ENCODE measurements at regions not wholly inside any gene's neighbourhood (a gene's known extent, or its start where the extent isn't known, plus 50 kb on each side); places are given as distances from the start of the nearest gene placed in this dataset.
"Not testable (repeated sequence)": the region's sequence is repeated elsewhere in the genome, so short reads cannot be mapped to it uniquely, and the experiment has no call there.

DNA sequence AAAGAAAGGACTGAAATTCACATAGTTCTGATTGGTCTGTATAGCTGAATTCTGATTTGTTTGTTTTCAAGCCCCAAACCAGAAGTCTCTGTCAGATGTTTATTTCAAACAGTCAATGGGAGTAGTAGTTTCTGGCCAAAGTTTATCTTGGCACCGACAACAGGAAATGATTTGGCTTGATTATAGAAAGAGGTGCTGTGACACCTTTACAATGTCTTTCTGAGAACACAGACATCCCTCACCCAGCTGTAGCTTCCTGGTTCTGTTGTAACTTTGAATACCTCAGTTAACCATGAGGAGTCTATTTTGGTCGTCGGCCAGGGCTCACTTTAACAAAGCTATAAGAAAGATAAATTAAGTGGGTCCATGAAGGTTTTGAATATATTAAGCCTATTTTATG, 545.0 kb upstream of the ZNF804A start:
- no peaks in the 10 kb centered on the region for H3K9me3 ChIP-seq (ENCODE audit: low read length)
- H2AFZ ChIP-seq (ENCODE audit: low read depth, low read length) = no peak overlapping the region
- no peak overlapping the region for H3K4me3 ChIP-seq (ENCODE audit: low read length)
- H3K27me3 ChIP-seq (ENCODE audit: insufficient read depth, low read depth, low read length) = no peaks in the 10 kb centered on the region
- H4K20me1 ChIP-seq (ENCODE audit: insufficient read depth) = no peaks in the 10 kb centered on the region
- H3K27ac ChIP-seq (ENCODE audit: low read length) = no peak overlapping the region
- H3K9ac ChIP-seq (ENCODE audit: low read length) = no peak overlapping the region
- no peaks in the 10 kb centered on the region for H3F3A ChIP-seq (ENCODE audit: insufficient read depth, low read length, poor library complexity, severe bottlenecking)
- no peaks in the 10 kb centered on the region for H3K79me2 ChIP-seq (replicated peaks; ENCODE audit: insufficient read depth, low read length)
- H3K36me3 ChIP-seq (ENCODE audit: insufficient read depth, low read length) = no peaks in the 10 kb centered on the region
- H3K9me2 ChIP-seq (ENCODE audit: insufficient read depth, low read length) = no peaks in the 10 kb centered on the region
- TF ChIP-seq MXI1 (conservative IDR thresholded peaks at IDR 0.05; ENCODE audit: poor library complexity, severe bottlenecking) (no peak), CTCF (IDR thresholded peaks at IDR 0.05; ENCODE audit: poor library complexity, severe bottlenecking) (no peak), POLR2AphosphoS5 (IDR thresholded peaks at IDR 0.05) (no peak), TAF1 (IDR thresholded peaks at IDR 0.05; ENCODE audit: low read depth) (no peak), EZH2 (IDR thresholded peaks at IDR 0.05; ENCODE audit: borderline replicate concordance, insufficient read depth, low read length, poor library complexity, severe bottlenecking) (no peak), EP300 (conservative IDR thresholded peaks at IDR 0.05; ENCODE audit: poor library complexity, severe bottlenecking) (no peak), REST (IDR thresholded peaks at IDR 0.05; ENCODE audit: borderline replicate concordance) (no peak), SMC3 (conservative IDR thresholded peaks at IDR 0.05; ENCODE audit: poor library complexity) (no peak), RAD21 (conservative IDR thresholded peaks at IDR 0.05) (no peak)
- no peak overlapping the region for H3K4me2 ChIP-seq (ENCODE audit: low read length)

DNA sequence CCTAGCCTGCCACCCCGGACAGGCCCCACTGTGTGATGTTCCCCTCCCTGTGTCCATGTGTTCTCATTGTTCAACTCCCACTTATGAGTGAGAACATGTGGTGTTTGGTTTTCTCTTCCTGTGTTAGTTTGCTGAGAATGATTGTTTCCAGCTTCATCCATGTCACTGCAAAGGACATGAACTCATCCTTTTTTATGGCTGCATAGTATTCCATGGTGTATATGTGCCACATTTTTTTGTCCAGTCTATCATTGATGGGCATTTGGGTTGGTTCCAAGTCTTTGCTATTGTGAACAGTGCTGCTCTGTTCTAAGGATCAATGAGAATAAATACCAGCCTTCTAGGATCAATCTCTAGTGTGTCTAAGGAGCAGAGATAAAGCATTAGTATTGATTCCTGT, 543.9 kb upstream of the ZNF804A start:
- H2AFZ ChIP-seq (ENCODE audit: low read depth, low read length); H3F3A ChIP-seq (ENCODE audit: insufficient read depth, low read length, poor library complexity, severe bottlenecking); H3K9me2 ChIP-seq (ENCODE audit: insufficient read depth, low read length); H3K27ac ChIP-seq (ENCODE audit: low read length); H3K4me2 ChIP-seq (ENCODE audit: low read length); H3K27me3 ChIP-seq (ENCODE audit: insufficient read depth, low read depth, low read length); H3K9me3 ChIP-seq (ENCODE audit: low read length); H3K9ac ChIP-seq (ENCODE audit: low read length); H3K36me3 ChIP-seq (ENCODE audit: insufficient read depth, low read length); H4K20me1 ChIP-seq (ENCODE audit: insufficient read depth); H3K4me3 ChIP-seq (ENCODE audit: low read length); H3K79me2 ChIP-seq (replicated peaks; ENCODE audit: insufficient read depth, low read length): not testable (repeated sequence)

GRCh38 chr2:184057910-184058309, 540.4 kb upstream of the ZNF804A start:
- no peak overlapping the region for H3K4me2 ChIP-seq (ENCODE audit: low read length)
- no peak for TF ChIP-seq SMC3 (conservative IDR thresholded peaks at IDR 0.05; ENCODE audit: poor library complexity)
- TF ChIP-seq EP300 (conservative IDR thresholded peaks at IDR 0.05; ENCODE audit: poor library complexity, severe bottlenecking) = no peak
- no peak for TF ChIP-seq CTCF (IDR thresholded peaks at IDR 0.05; ENCODE audit: poor library complexity, severe bottlenecking)
- TF ChIP-seq TAF1 (IDR thresholded peaks at IDR 0.05; ENCODE audit: low read depth) = no peak
- TF ChIP-seq EZH2 (IDR thresholded peaks at IDR 0.05; ENCODE audit: borderline replicate concordance, insufficient read depth, low read length, poor library complexity, severe bottlenecking) = no peak
- no peak for TF ChIP-seq POLR2AphosphoS5 (IDR thresholded peaks at IDR 0.05)
- no peak for TF ChIP-seq MXI1 (conservative IDR thresholded peaks at IDR 0.05; ENCODE audit: poor library complexity, severe bottlenecking)
- no peak for TF ChIP-seq RAD21 (conservative IDR thresholded peaks at IDR 0.05)
- no peak for TF ChIP-seq REST (IDR thresholded peaks at IDR 0.05; ENCODE audit: borderline replicate concordance)

More at GRCh38 chr2:184057910-184058309, 540.4 kb upstream of the ZNF804A start:
- Histone ChIP-seq H3F3A (ENCODE audit: insufficient read depth, low read length, poor library complexity, severe bottlenecking) (no peaks in the 10 kb centered on the region), H3K36me3 (ENCODE audit: insufficient read depth, low read length) (no peaks in the 10 kb centered on the region), H3K79me2 (replicated peaks; ENCODE audit: insufficient read depth, low read length) (no peaks in the 10 kb centered on the region), H3K4me3 (ENCODE audit: low read length) (no peak overlapping the region), H4K20me1 (ENCODE audit: insufficient read depth) (no peaks in the 10 kb centered on the region), H3K9me3 (ENCODE audit: low read length) (no peaks in the 10 kb centered on the region), H3K27me3 (ENCODE audit: insufficient read depth, low read depth, low read length) (no peaks in the 10 kb centered on the region), H3K9ac (ENCODE audit: low read length) (no peak overlapping the region), H3K27ac (ENCODE audit: low read length) (no peak overlapping the region), H2AFZ (ENCODE audit: low read depth, low read length) (no peak overlapping the region), H3K9me2 (ENCODE audit: insufficient read depth, low read length) (no peaks in the 10 kb centered on the region)
